Lower leg skin (tissue), 4 donors: ENCODE measurements at regions not wholly inside any gene's neighbourhood (a gene's known extent, or its start where the extent isn't known, plus 50 kb on each side); places are given as distances from the start of the nearest gene placed in this dataset.

Experiments
- DNase-seq, 2 donors: peaks; one replicate each; pipeline ENCODE4 v3.0.0-alpha.2; 2019; ENCODE audit warnings: low spot score in 2 of 2
- H3K4me3 ChIP-seq: fragments of 200-600 bp; sonication (generic); 2 replicates; pipeline ENCODE4 v1.5.1; 2017; ENCODE audit warnings: mild to moderate bottlenecking, low read depth; ENCODE audit not compliant: poor library complexity, severe bottlenecking
- POLR2A ChIP-seq, 2 donors: fragments of 450-650 bp; IDR thresholded peaks; one replicate each; pipeline ENCODE4 v1.6.1; 2016 to 2017; ENCODE audit warnings: antibody characterized with exemption in 2 of 2, mild to moderate bottlenecking in 1 of 2, moderate library complexity in 1 of 2
- WGBS, 2 donors: methylation state at CpG; one replicate each; pipeline ENCODE4 v1.1.5; 2018; 5-methylcytosine and 5-hydroxymethylcytosine counted together
- intact Hi-C: fragments of 100-400 bp; cut with DNase I; formaldehyde crosslinking; loops from one replicate; pipeline ENCODE4 v1.15.0; 2023; ENCODE audit warnings: low total_unique reads
- TF ChIP-seq, protein P1 (sequence below), 3 donors: fragments of 450-650 bp; IDR thresholded peaks; one replicate each; pipeline ENCODE4 v1.5.1; 2016; ENCODE audit warnings: antibody characterized with exemption in 3 of 3, mild to moderate bottlenecking in 3 of 3, moderate library complexity in 2 of 3

DNA sequence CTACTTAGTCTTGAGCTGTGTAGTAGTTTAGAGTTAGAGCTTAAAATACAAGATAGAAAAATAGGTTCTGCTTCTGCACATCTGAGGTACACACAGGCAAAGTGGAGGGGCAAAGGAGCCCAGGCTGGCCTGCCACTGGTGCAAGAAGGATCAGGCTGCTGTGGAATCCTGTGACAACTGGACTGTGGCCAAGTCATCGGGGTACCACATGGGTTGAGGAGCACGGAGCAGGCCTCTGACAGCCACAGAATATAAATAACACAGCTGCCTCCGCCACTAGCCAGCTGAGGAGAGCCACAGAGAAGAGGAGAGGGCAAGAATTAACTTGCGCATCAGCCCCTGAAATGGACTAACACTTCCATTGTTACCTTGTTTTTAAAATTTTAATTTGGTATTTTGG is 206.0 kb upstream of the MARCKS start:
- H3K4me3 ChIP-seq: no peak overlapping the region
- no peak for DNase-seq
- 44 to 61% methylated on average over 4 of the region's 4 CpGs for WGBS, 2 donors
- intact Hi-C loops: no loop called here
- TF ChIP-seq, protein P1, sequence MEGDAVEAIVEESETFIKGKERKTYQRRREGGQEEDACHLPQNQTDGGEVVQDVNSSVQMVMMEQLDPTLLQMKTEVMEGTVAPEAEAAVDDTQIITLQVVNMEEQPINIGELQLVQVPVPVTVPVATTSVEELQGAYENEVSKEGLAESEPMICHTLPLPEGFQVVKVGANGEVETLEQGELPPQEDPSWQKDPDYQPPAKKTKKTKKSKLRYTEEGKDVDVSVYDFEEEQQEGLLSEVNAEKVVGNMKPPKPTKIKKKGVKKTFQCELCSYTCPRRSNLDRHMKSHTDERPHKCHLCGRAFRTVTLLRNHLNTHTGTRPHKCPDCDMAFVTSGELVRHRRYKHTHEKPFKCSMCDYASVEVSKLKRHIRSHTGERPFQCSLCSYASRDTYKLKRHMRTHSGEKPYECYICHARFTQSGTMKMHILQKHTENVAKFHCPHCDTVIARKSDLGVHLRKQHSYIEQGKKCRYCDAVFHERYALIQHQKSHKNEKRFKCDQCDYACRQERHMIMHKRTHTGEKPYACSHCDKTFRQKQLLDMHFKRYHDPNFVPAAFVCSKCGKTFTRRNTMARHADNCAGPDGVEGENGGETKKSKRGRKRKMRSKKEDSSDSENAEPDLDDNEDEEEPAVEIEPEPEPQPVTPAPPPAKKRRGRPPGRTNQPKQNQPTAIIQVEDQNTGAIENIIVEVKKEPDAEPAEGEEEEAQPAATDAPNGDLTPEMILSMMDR (IDR thresholded peaks at IDR 0.05): no peak
- TF ChIP-seq POLR2A (IDR thresholded peaks at IDR 0.05): no peak

DNA sequence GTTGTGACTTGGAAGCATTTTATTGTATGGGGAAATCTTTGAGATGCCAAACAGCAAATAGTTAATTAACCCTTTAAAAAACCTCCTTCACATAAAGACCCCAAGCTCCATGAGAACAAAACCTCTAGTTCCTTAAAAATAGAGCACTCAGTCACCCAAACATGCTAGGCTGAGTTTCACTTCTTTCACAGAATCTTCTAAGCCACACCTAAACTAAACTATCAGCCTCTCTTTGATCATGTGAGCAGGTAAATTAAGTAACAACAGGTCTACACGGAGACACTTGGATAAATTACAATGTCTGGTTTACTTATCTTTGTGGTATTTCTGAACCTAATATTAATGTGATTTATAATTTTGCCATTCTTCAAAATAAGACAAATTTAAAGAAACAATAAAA is 205.2 kb upstream of the MARCKS start:
- H3K4me3 ChIP-seq: no peak overlapping the region
- intact Hi-C loops: no loop called here
- no peak for DNase-seq
- WGBS, 2 donors: 31 to 42% methylated on average over 1 of the region's 1 CpG
- no peak for TF ChIP-seq POLR2A (IDR thresholded peaks at IDR 0.05)
- TF ChIP-seq, protein P1 (IDR thresholded peaks at IDR 0.05): no peak

DNA sequence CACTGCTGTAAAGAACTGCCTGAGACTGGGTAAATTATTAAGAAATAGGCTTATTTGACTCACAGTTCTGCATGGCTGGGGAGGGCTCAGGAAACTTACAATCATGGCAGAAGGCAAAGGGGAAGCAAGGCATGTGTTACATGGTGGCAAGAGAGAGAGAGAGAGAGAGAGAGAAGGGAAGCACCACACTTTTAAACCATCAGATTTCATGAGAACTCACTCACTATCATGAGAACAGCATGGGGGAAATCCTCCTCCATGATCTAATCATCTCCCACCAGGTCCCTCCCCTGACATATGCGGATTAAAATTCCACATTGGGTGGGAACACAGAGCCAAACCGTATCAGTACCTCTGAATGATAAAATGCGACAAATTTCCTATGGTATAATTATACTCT is 203.9 kb upstream of the MARCKS start:
- no peak for DNase-seq
- TF ChIP-seq, protein P1 (IDR thresholded peaks at IDR 0.05): no peak
- TF ChIP-seq POLR2A (IDR thresholded peaks at IDR 0.05): no peak
- intact Hi-C loops: no loop called here
- 85% methylated on average over 3 of the region's 3 CpGs for WGBS, 2 donors
- H3K4me3 ChIP-seq: no peak overlapping the region

DNA sequence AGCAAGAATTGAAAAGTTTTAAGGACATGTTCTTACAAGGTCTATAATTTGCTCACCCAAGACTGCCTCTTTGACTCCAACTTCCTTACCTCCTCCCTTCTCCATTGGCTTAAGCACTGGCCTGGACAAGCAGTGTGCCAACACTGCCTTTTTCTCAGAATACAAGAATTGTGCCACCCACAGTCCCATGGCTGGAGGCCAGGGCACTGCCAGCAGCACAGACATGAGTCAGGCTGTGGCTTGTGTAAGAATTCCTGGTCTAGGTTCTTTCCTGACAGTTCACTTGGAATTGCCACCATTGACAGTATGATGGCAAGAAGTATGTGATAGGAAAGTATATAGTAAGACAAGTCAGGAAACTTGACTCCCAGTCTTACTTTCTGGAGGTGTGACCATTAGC is 202.7 kb upstream of the MARCKS start:
- H3K4me3 ChIP-seq: no peak overlapping the region
- intact Hi-C loops: no loop called here
- no peak for TF ChIP-seq POLR2A (IDR thresholded peaks at IDR 0.05)
- TF ChIP-seq, protein P1 (IDR thresholded peaks at IDR 0.05): no peak
- DNase-seq: peak; percentile 85 to 92

DNA sequence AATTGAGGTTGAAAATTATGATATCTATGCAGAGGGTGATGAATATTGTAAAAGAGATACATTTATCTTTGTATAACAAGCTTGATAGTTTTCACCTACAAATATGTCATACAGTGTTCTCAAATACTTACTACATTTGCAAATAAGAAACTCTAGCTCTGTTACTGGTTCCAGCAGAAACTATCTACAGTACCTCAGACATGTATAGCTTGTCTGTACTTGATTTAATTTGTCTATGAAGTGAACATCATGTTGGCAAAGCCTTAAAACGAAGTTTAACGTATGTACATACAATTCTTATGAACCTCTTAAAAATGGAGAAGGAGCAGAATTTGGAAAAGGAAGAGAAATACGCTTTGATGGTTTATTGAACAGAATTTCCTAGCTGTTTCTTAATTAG is 201.4 kb upstream of the MARCKS start:
- WGBS, 2 donors: 66 to 67% methylated on average over 3 of the region's 3 CpGs
- intact Hi-C loops: no loop called here
- no peak for TF ChIP-seq POLR2A (IDR thresholded peaks at IDR 0.05)
- TF ChIP-seq, protein P1 (IDR thresholded peaks at IDR 0.05): no peak
- no peak overlapping the region for H3K4me3 ChIP-seq
- DNase-seq: no peak

DNA sequence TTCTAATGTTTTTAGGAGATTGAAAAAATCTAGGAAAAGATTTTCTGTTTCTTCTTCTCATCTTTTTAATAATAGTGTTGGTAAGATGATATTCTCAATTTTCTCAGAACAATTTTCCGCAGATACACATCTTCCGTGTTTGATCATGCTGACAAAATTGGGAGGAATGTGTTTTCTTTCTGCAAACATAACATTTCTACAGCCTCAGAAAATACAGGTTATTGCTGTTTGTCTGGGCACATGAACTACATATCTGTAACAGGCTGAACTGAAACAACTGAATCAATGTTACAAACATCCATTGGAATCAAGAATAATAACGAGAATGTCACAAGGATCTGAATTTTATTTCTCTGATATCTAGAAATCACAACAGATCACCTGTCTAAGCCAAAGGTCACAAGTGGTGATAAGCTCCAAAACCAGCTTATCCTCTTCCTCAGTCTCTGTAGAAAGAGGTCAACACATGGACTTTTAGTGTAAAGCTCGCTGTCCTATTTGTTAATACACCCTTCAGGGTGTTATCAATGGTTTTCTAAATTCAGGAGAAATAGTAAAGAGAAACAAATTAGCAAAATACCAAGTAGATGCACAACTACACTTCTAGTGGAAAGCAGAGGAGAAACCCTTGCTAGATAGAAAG is 197.3 kb upstream of the MARCKS start:
- DNase-seq: no peak
- intact Hi-C loops: no loop called here
- TF ChIP-seq, protein P1 (IDR thresholded peaks at IDR 0.05): no peak
- no peak for TF ChIP-seq POLR2A (IDR thresholded peaks at IDR 0.05)

More for the DNA sequence above, 197.3 kb upstream of the MARCKS start:
- 94 to 95% methylated on average over 4 of the region's 4 CpGs for WGBS, 2 donors
- H3K4me3 ChIP-seq: no peak overlapping the region
